ENCODE measurements at regions not wholly inside any gene's neighbourhood (a gene's known extent, or its start where the extent isn't known, plus 50 kb on each side); places are given as distances from the start of the nearest gene placed in this dataset.
A peak's percentile ranks its signal among the peaks of the same experiment; 100 is the strongest.

DNA sequence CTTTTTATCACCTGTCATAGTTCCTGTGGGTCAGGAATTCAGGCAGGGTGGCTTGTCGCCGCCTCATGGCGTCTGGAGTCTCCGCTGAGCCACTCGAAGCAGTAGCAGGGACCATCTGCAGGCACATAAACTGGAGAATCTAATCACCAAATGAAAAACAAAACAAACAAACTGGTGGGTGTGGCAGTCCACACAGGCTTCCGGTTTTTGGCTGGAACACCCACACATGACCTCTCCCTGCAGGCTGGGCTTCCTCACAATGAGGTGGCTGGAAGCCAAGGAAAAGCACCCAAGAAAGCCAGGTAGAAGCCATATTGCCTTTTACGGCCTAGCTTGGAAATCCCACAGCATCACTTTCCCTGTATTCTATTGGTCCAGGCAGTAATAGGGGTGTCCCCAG lies 197.0 kb downstream of the SYK start:
- H3K9me3 Mint-ChIP-seq (ENCODE audit: unreplicated experiment), result no peaks in the 10 kb centered on the region
- no peak for DNase-seq (ENCODE audit: extremely low spot score, unreplicated experiment)
- no peak for TF ChIP-seq CTCF (IDR thresholded peaks at IDR 0.05)
- no peak overlapping the region for H3K4me3 Mint-ChIP-seq (ENCODE audit: unreplicated experiment)
- H3K27ac Mint-ChIP-seq (ENCODE audit: unreplicated experiment), result no peak overlapping the region
- H3K27me3 Mint-ChIP-seq (ENCODE audit: unreplicated experiment), result no peaks in the 10 kb centered on the region
- H3K36me3 Mint-ChIP-seq (ENCODE audit: unreplicated experiment), result peaks cover 2% of the 10 kb centered on the region
- H3K4me1 Mint-ChIP-seq (ENCODE audit: unreplicated experiment), result peaks cover 30% of the 10 kb centered on the region

DNA sequence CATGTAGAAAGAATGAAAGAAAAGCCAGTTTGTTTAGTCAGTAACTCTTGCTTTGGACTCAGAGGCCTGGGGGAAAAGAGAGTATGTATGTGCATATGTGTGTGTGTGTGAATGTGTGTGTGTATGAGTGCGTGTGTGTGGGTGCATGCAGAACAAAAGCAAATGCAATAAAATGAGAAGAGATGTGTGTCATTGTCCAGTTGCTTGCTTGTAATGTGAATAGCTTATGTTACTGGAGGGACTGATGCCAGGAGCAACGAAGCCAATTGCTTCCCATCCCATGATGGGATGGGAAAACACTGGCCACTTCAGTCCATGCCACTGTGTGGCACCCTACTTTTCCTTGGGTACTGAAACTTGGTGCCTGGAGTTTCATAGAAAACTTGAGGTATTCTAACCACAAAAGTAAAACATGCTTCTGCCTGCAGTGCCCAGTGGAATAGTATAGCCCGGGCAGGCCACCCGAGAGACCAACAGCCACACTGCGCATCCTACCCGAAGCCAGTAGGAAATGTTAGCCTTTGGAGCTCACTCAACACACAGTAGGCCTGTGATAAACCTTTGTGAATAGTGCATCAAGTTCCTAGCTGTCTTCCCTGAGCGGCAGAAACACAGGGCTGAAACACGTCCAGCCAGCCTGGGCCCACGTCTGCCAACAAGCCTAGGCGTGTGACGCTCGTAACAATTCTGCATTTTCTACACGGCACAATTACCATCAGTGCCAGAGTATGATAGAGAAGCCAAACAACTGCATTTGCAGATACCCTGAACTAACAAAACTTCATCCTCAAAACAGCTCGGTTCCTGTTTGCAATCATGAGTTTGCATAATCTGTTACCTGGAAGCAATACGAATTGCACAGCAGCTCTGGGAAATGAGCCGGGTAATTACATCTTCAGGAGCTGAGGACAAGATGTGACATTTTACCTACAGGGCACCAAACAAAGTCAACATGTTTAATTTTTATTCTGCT lies 198.1 kb downstream of the SYK start:
- H3K4me3 Mint-ChIP-seq (ENCODE audit: unreplicated experiment), result no peak overlapping the region
- no peak for DNase-seq (ENCODE audit: extremely low spot score, unreplicated experiment)
- TF ChIP-seq CTCF (IDR thresholded peaks at IDR 0.05), result no peak
- no peaks in the 10 kb centered on the region for H3K27me3 Mint-ChIP-seq (ENCODE audit: unreplicated experiment)
- no peaks in the 10 kb centered on the region for H3K9me3 Mint-ChIP-seq (ENCODE audit: unreplicated experiment)
- no peaks in the 10 kb centered on the region for H3K36me3 Mint-ChIP-seq (ENCODE audit: unreplicated experiment)
- H3K4me1 Mint-ChIP-seq (ENCODE audit: unreplicated experiment), result peaks cover 29% of the 10 kb centered on the region
- peak overlapping the region; percentile 8 for H3K27ac Mint-ChIP-seq (ENCODE audit: unreplicated experiment)

GRCh38 chr9:91001146-91001611 lies 199.6 kb downstream of the SYK start:
- no peaks in the 10 kb centered on the region for H3K9me3 Mint-ChIP-seq (ENCODE audit: unreplicated experiment)
- peaks cover 26% of the 10 kb centered on the region for H3K4me1 Mint-ChIP-seq (ENCODE audit: unreplicated experiment)
- no peak overlapping the region for H3K27ac Mint-ChIP-seq (ENCODE audit: unreplicated experiment)
- no peaks in the 10 kb centered on the region for H3K27me3 Mint-ChIP-seq (ENCODE audit: unreplicated experiment)
- no peaks in the 10 kb centered on the region for H3K36me3 Mint-ChIP-seq (ENCODE audit: unreplicated experiment)
- no peak for TF ChIP-seq CTCF (IDR thresholded peaks at IDR 0.05)
- DNase-seq (ENCODE audit: extremely low spot score, unreplicated experiment), result no peak
- no peak overlapping the region for H3K4me3 Mint-ChIP-seq (ENCODE audit: unreplicated experiment)

- Mint-ChIP-seq H3K27me3 (ENCODE audit: unreplicated experiment) (no peaks in the 10 kb centered on the region), H3K9me3 (ENCODE audit: unreplicated experiment) (peaks cover 11% of the 10 kb centered on the region), H3K4me1 (ENCODE audit: unreplicated experiment) (peaks cover 8% of the 10 kb centered on the region), H3K36me3 (ENCODE audit: unreplicated experiment) (peaks cover 2% of the 10 kb centered on the region), H3K4me3 (ENCODE audit: unreplicated experiment) (no peak overlapping the region), H3K27ac (ENCODE audit: unreplicated experiment) (no peak overlapping the region)
- TF ChIP-seq CTCF (IDR thresholded peaks at IDR 0.05), result no peak
- DNase-seq (ENCODE audit: extremely low spot score, unreplicated experiment), result no peak
Measured at GRCh38 chr9:91004484-91004883, 202.9 kb downstream of the SYK start.

DNA sequence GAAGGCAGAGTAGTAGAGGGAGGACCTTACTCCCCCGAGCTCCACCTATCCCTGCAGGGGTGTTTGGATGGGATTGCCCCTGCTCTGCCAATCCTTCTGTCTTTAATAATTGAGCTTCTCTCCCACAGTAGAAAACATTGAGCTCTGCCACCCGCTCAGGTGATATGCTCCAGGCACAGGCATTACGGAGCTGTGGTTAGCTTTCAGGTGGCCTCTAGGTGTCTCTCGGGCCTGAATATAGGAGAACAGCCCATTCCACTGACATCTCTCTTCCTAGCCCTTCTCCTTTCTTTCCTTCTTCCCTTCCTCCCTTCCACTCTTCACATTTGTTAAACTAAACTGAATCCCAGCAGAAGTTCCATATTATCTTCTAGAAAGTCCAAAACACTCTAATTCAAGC lies 203.4 kb downstream of the SYK start:
- TF ChIP-seq CTCF (IDR thresholded peaks at IDR 0.05), result no peak
- Mint-ChIP-seq H3K4me3 (ENCODE audit: unreplicated experiment) (no peak overlapping the region), H3K4me1 (ENCODE audit: unreplicated experiment) (peaks cover 8% of the 10 kb centered on the region), H3K27ac (ENCODE audit: unreplicated experiment) (no peak overlapping the region), H3K36me3 (ENCODE audit: unreplicated experiment) (peaks cover 2% of the 10 kb centered on the region), H3K9me3 (ENCODE audit: unreplicated experiment) (peaks cover 11% of the 10 kb centered on the region), H3K27me3 (ENCODE audit: unreplicated experiment) (no peaks in the 10 kb centered on the region)
- no peak for DNase-seq (ENCODE audit: extremely low spot score, unreplicated experiment)
